Thyroid gland (tissue), 4 donors: ENCODE measurements at regions not wholly inside any gene's neighbourhood (a gene's known extent, or its start where the extent isn't known, plus 50 kb on each side); places are given as distances from the start of the nearest gene placed in this dataset.

Source experiments
- DNase-seq, 2 donors: peaks; one replicate each; pipeline ENCODE4 v3.0.0-alpha.2; 2019
- H3K27ac ChIP-seq, 3 donors: fragments of 200-600 bp; sonication (generic); 1 replicate in 2 of 3; 2 replicates in 1 of 3; pipeline ENCODE4 v1.5.1; 2016 to 2019; ENCODE audit warnings: mild to moderate bottlenecking in 1 of 3, moderate library complexity in 1 of 3
- H3K27me3 ChIP-seq: fragments of 200-600 bp; sonication (generic); one replicate; pipeline ENCODE4 v1.5.1; 2019
- H3K36me3 ChIP-seq, 2 donors: fragments of 200-600 bp; sonication (generic); one replicate each; pipeline ENCODE4 v1.5.1; 2016 to 2019
- H3K4me1 ChIP-seq, 2 donors: fragments of 200-600 bp; sonication (generic); one replicate each; pipeline ENCODE4 v1.5.1; 2017 to 2019
- H3K4me3 ChIP-seq, 3 donors: fragments of 200-600 bp; sonication (generic); replicated peaks in 1 of 3; 1 replicate in 2 of 3; 2 replicates in 1 of 3; pipeline ENCODE4 v1.5.1; 2016; ENCODE audit warnings: mild to moderate bottlenecking in 1 of 3
- H3K9me3 ChIP-seq: fragments of 200-600 bp; sonication (generic); one replicate; pipeline ENCODE4 v1.5.1; 2017
- POLR2A ChIP-seq, 2 donors: fragments of 450-650 bp; IDR thresholded peaks; one replicate each; pipeline ENCODE4 v1.6.1; 2017; ENCODE audit warnings: antibody characterized with exemption in 2 of 2, mild to moderate bottlenecking in 2 of 2, moderate library complexity in 1 of 2
- WGBS, 2 donors: methylation state at CpG; one replicate each; pipeline ENCODE4 v1.1.5; 2017; 5-methylcytosine and 5-hydroxymethylcytosine counted together
- intact Hi-C: fragments of 100-400 bp; cut with DNase I; formaldehyde crosslinking; loops from one replicate; pipeline ENCODE4 v1.15.1; 2023
- TF ChIP-seq, protein P1 (sequence below), 6 experiments: fragments of 200-600 bp in 3 of 6; fragments of 450-650 bp in 3 of 6; sonication (generic) in 3 of 6; IDR thresholded peaks; one replicate each; pipeline ENCODE4 v1.5.1; 2016 to 2019; ENCODE audit warnings: antibody characterized with exemption in 6 of 6, mild to moderate bottlenecking in 2 of 6, inconsistent platforms in 1 of 6, moderate library complexity in 1 of 6

DNA sequence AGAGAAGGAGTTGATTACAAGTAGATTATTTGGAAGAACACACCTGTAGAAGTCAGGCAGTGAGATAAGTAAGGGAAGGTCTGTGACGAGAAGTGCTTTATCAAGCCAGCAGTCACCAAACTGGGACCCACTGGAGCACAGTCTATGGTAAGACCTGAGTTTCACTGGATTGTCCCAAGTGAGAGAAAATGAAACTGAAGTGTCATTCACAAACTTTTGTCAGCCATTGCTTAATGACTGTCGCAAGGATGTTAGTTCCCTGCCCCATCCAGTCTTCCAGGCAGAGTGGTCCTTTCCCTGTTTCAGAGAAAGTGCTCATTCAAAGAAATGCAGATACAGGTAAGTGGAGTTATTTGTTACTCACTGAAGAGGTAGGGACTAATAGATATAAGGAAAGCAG, 728.0 kb upstream of the TENM4 start:
- H3K27me3 ChIP-seq = no peaks in the 10 kb centered on the region
- H3K36me3 ChIP-seq = no peaks in the 10 kb centered on the region
- TF ChIP-seq POLR2A (IDR thresholded peaks at IDR 0.05) = no peak
- TF ChIP-seq, protein P1, sequence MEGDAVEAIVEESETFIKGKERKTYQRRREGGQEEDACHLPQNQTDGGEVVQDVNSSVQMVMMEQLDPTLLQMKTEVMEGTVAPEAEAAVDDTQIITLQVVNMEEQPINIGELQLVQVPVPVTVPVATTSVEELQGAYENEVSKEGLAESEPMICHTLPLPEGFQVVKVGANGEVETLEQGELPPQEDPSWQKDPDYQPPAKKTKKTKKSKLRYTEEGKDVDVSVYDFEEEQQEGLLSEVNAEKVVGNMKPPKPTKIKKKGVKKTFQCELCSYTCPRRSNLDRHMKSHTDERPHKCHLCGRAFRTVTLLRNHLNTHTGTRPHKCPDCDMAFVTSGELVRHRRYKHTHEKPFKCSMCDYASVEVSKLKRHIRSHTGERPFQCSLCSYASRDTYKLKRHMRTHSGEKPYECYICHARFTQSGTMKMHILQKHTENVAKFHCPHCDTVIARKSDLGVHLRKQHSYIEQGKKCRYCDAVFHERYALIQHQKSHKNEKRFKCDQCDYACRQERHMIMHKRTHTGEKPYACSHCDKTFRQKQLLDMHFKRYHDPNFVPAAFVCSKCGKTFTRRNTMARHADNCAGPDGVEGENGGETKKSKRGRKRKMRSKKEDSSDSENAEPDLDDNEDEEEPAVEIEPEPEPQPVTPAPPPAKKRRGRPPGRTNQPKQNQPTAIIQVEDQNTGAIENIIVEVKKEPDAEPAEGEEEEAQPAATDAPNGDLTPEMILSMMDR (IDR thresholded peaks at IDR 0.05) = no peak
- no peak for DNase-seq
- intact Hi-C loops = no loop called here
- H3K9me3 ChIP-seq = no peaks in the 10 kb centered on the region
- H3K4me3 ChIP-seq = no peak overlapping the region
- H3K4me1 ChIP-seq = no peaks in the 10 kb centered on the region
- no peak overlapping the region for H3K27ac ChIP-seq
- WGBS, 2 donors = 89 to 93% methylated on average over 2 of the region's 2 CpGs

DNA sequence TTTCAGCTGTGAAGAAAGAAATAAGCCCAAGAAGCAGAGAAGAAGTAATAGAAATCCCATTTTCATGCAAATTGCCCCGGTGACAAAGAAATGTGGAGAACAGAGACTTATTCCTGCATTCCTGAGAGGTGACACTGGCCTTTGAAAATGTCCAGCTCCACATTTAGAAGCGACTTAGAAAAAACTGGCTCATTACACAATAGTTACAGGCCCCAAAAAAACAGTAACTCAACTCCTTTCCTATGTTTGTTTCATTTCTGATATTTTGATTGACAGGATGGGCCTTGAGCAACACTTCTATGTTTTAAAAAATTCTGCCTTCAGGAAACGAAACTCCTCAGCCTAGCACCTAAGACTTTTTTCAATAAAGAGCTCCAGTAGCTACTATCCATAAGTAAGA, 726.9 kb upstream of the TENM4 start:
- intact Hi-C loops = no loop called here
- WGBS, 2 donors = 59 to 66% methylated on average over 3 of the region's 3 CpGs
- H3K36me3 ChIP-seq = no peaks in the 10 kb centered on the region
- no peaks in the 10 kb centered on the region for H3K27me3 ChIP-seq
- H3K27ac ChIP-seq = no peak overlapping the region
- H3K4me1 ChIP-seq = no peaks in the 10 kb centered on the region
- no peak for DNase-seq
- no peak overlapping the region for H3K4me3 ChIP-seq
- TF ChIP-seq, protein P1 (IDR thresholded peaks at IDR 0.05) = no peak
- no peak for TF ChIP-seq POLR2A (IDR thresholded peaks at IDR 0.05)
- no peaks in the 10 kb centered on the region for H3K9me3 ChIP-seq

DNA sequence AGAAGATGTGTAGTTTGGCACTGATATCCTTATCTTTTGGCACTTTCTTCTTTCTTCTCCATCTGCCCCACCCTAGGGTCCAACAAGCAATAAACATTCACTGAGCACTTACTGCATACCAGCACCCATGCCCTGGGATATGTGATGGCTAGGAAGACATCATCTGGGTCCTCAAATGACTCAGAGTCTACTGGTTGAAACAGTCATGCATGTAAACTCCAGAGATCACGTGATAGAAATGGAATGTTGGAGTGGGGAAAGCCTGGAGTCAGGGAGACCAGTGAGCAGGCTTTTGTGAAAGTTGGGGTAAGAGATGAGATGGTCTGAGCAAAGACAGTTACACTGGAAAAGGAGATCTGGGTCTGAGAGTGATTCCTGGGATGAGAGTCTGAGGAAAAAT, 724.9 kb upstream of the TENM4 start:
- H3K4me1 ChIP-seq = no peaks in the 10 kb centered on the region
- intact Hi-C loops = no loop called here
- 69 to 72% methylated on average over 1 of the region's 1 CpG for WGBS, 2 donors
- no peak for TF ChIP-seq POLR2A (IDR thresholded peaks at IDR 0.05)
- TF ChIP-seq, protein P1 (IDR thresholded peaks at IDR 0.05) = no peak
- no peaks in the 10 kb centered on the region for H3K27me3 ChIP-seq
- H3K4me3 ChIP-seq = no peak overlapping the region
- H3K9me3 ChIP-seq = no peaks in the 10 kb centered on the region
- no peak overlapping the region for H3K27ac ChIP-seq
- no peak for DNase-seq
- no peaks in the 10 kb centered on the region for H3K36me3 ChIP-seq

GRCh38 chr11:80163441-80163840, 722.6 kb upstream of the TENM4 start:
- Histone ChIP-seq H3K27ac (no peak overlapping the region), H3K9me3 (no peaks in the 10 kb centered on the region), H3K4me3 (no peak overlapping the region), H3K27me3 (no peaks in the 10 kb centered on the region), H3K36me3 (no peaks in the 10 kb centered on the region), H3K4me1 (no peaks in the 10 kb centered on the region)
- WGBS, 2 donors = 74 to 83% methylated on average over 1 of the region's 1 CpG
- TF ChIP-seq, protein P1 (IDR thresholded peaks at IDR 0.05) = no peak
- no peak for TF ChIP-seq POLR2A (IDR thresholded peaks at IDR 0.05)
- DNase-seq = no peak
- intact Hi-C loops = no loop called here

DNA sequence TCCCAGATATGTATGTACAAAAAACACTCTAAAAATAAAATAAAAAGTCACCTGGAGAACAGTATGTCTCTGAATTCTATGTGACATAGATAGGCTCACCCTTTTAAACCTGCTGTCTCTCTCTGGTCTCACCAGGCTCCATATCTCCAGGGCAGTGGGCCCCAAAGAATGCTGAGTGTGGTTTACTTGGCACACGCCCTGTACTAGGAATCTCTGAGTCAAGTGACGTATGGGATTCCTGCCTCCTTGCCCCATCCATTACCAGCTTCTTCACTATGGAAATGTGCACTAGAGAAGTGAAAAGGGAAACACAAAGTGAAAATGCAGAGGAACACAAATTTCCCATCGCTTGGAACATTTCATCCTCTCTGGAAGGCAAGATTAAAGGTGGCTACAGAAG, 722.2 kb upstream of the TENM4 start:
- TF ChIP-seq, protein P1 (IDR thresholded peaks at IDR 0.05) = no peak
- TF ChIP-seq POLR2A (IDR thresholded peaks at IDR 0.05) = no peak
- intact Hi-C loops = no loop called here
- no peaks in the 10 kb centered on the region for H3K36me3 ChIP-seq
- no peaks in the 10 kb centered on the region for H3K4me1 ChIP-seq
- DNase-seq = no peak
- no peaks in the 10 kb centered on the region for H3K9me3 ChIP-seq
- H3K27ac ChIP-seq = no peak overlapping the region
- H3K4me3 ChIP-seq = no peak overlapping the region
- WGBS, 2 donors = 81 to 90% methylated on average over 3 of the region's 3 CpGs
- H3K27me3 ChIP-seq = no peaks in the 10 kb centered on the region
